GM18507 (cell line): ENCODE measurements at regions not wholly inside any gene's neighbourhood (a gene's known extent, or its start where the extent isn't known, plus 50 kb on each side); places are given as distances from the start of the nearest gene placed in this dataset.
"Not testable (repeated sequence)": the region's sequence is repeated elsewhere in the genome, so short reads cannot be mapped to it uniquely, and the experiment has no call there.

ENCODE experiments used
- DNase-seq: peaks from one replicate; pipeline ENCODE4 v3.0.0; 2011; ENCODE audit warnings: low read depth; ENCODE audit not compliant: insufficient read length; ENCODE audit errors: extremely low spot score
- FAIRE-seq: peaks from 2 replicates; lab custom pipeline; 2011; peaks lifted over from hg19 to GRCh38; lab: Jason Lieb, UNC

DNA sequence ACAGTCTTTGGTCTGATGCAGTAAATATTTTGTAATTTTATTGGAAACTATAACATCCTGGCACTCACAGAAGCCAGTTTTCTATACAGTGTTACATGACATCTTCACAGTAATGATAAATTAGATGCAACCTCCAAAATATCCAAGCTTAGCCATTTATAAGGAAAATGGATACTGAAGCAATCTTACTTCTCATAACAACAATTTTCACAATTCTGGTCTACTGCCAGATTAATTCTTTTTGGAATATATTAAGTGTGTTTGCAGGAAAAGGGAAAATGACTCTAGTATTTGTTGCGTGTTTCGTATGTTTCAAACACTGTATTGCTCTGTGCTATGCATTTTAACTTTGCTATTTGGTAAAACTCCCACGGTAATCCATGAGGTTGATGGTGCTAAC lies 1870.9 kb downstream of the ARAP2 start:
- no peak for DNase-seq
- FAIRE-seq: no peak

DNA sequence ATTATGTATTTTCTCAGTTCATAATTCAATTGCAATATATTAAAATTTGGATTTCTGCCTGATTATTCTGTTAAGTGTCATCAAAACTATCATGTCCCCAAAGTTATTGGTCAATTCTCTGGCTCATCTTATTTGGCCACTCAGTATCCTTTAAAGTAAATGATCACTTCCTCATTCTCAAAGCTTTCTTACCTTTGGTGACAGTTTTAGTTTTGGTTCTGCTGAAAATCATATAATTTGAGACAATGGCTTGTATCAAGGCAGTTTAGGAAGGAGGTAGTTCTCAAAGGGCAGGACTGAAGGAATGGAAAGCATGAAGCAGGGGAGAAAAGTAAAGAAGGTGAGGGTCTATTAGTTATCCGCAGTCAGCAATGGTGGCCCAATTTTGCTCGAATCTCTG lies 1832.1 kb downstream of the ARAP2 start:
- FAIRE-seq: no peak
- no peak for DNase-seq

DNA sequence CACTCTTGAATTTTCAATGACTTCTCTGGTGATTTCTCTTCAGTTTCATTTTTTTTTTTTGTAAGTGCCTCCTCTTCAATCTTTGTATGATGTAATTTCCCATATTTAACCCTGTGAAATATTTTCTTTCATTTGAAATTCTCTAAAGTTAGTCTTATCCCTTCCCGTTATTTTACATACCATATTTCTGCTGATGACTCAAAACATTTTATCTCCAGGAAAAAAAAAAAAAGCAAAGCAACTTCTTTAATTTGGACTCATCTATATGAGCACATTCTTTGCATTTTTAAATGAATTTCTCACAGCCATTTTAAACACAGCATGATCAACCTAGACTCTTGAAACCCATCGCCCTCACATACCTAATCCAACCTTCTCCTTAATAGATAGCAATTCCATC lies 1831.4 kb downstream of the ARAP2 start:
- FAIRE-seq (no peak), DNase-seq (no peak)

DNA sequence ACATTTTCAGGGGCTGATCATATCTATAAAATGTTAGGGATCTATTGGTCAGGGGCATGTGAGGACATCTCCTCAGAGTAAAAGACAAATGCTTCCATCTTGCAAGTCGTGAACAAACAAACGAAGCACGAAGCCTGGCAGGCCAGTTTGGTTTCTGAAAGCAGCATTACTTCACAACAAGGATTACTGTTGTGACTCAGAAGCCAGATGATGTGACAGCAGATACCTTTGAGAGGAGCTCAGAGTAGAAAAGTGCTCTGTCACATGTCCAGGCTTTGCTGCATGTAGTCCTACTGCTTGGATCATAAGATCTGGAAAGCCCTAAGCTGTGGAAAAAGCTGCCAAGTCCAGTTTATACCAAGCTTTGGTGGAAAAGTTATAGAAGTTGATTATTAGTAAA lies 1827.2 kb downstream of the ARAP2 start:
- FAIRE-seq (no peak), DNase-seq (no peak)

DNA sequence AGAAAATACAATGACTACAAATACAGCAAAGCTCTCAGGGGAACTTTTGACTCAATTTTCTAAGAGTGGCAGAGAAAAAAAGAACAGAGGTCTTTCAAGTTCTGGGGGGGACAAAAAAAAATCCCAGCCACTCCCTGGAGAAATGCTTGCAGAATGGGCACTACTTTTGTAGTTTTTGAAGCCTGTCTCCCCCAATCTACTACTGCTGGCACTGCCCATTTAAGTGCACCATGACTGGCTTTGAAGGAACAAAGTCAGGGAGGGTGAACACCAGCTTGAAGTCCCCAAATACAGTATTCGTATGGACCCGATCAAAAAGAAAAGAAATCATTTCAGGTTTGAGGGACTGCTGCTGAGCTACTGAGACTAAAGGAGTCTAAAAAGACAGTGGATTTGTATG lies 1824.4 kb downstream of the ARAP2 start:
- FAIRE-seq: no peak
- DNase-seq: no peak

DNA sequence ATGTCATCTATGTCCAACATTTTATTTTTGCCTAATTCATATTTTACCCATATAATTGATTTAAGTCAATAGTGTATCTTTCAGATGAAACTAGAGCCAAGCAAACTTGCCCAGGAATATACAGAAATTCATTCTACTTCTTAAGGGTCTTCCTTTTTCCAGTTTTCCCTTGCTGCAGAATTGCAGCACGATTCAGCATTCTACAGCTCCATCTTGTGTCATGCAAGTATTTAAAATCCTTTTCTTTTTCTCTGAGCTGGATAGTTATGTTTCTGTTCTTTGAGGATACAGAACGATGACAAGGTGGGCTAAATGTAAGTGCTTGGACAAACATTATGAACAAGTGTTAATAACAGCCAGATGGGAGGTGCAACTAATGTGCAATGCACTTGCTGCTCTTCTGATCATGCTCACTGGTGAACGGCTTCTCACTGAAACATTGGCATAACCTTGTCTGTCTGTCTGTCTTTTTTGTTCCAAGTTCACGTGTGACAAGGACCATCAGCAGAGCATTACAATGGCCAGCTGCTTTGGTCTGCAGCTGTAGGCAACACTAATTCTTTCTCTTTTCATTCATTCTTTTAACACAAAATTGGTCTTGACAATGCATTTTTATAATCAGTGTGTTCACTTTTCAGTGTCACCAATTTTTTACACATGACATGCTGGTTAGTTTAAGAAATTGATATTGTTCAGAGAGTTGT lies 1821.7 kb downstream of the ARAP2 start:
- DNase-seq: no peak
- no peak for FAIRE-seq

DNA sequence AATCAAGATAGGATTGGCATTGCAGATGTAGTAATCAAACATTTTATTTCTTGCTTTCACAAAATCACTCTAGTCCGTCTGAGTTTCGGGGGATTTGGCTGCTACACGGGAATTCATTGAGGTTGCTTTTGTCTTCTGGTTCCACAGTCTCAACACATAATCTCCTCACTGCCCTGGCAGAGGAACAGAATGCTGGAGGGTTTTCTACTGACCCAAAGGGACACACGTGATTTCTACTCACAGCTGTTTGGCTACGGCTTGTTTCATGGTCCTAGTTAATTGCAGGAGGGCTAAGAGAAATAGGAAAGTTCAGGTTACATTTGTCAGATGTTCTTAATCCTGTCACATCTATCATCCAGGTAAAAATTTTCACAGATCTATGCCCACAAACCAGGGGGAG lies 1811.6 kb downstream of the ARAP2 start:
- FAIRE-seq (no peak), DNase-seq (no peak)

DNA sequence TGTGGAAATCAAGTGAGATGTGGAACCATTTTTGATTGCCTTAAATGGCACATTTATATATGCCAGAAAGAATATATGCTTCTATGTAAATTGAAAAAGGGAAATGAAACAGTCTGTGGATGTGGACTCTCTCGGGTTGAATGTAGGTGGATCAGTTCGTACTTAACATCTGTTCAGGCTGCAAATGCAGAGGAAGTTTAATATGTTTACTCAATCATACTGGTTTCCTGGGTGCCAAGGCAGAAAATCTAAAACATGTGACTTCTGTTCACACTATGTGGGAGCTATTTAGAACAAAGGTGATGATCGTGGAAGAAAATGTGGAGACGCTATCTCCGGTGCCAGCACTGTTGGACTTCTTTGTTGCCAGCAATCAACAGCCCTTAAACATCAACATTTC lies 1809.9 kb downstream of the ARAP2 start:
- DNase-seq: not testable (repeated sequence)

DNA sequence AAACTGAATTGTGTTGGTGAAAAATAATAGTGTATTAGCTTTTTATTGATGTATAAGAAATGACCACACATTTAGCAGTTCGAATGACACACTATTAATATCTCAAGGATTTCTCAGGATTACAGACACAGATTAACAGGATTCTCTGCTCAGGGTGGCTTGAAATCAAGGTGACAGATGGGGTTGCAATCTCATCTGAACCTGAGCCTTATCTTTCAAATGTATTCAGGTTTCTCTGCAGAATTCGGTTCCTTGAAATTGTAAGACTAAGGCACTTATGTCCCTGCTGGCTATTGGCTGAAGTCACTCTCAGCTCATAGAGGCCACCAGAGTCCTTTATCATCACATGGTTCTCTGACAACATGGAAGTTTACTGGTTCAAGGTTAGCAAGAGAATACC lies 1780.1 kb downstream of the ARAP2 start:
- FAIRE-seq: no peak
- DNase-seq: no peak

More for the DNA sequence above, 1809.9 kb downstream of the ARAP2 start:
- FAIRE-seq: not testable (repeated sequence)

DNA sequence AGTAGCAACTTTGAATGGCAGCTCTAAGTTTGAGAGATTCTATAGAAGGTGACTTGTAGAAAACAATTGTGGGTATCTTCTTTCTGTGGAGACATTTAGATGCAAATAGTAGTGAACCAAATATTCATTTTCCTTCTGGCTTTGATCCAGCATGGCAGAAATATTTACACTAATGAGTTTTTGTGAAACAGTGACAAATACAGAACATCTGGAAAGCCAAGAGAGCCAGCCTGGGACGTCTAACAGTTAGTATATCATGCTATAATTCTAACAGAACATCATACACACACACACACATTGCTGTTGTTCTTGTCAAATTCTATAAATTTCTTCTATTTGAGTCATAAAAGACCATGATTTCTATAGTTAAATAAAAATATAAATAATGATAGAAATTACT lies 1777.9 kb downstream of the ARAP2 start:
- DNase-seq (no peak), FAIRE-seq (no peak)

DNA sequence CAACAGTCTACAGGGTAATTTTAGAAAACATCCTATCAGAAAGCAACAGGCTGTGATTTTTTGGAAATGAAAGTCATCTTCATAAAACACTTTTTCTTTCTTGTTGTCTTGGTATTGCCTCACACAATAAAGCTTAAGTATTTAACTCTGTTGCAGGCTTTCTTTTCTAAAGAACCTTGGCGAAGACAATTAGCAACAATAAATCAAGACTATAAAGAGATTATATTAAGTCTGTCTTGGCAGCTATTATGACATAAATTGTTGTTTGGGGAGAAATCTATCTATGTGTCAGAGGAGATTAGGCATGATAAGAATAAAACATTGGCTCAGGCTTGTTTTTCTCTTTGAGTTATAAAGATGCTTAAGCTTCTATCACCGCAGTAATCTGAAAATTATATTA lies 1774.8 kb downstream of the ARAP2 start:
- DNase-seq: no peak
- no peak for FAIRE-seq

DNA sequence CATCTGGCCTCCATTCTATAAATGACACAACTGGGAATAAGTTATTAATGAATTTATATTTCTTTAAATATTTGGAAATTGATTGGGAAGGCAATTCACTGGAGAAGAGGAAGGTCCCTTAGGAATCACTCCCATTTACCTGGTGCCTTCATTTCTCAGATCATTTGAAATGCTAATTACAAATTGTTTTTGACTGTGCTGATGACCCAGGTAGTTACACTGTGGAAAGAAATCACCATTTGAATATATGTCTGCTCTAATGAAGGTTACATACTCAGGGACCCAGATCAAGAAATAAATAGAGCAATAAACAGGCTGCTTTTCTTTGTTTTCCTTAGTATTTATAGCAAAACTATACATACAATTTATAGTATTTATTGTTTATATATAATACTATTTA lies 1759.1 kb downstream of the ARAP2 start:
- no peak for FAIRE-seq
- DNase-seq: no peak

DNA sequence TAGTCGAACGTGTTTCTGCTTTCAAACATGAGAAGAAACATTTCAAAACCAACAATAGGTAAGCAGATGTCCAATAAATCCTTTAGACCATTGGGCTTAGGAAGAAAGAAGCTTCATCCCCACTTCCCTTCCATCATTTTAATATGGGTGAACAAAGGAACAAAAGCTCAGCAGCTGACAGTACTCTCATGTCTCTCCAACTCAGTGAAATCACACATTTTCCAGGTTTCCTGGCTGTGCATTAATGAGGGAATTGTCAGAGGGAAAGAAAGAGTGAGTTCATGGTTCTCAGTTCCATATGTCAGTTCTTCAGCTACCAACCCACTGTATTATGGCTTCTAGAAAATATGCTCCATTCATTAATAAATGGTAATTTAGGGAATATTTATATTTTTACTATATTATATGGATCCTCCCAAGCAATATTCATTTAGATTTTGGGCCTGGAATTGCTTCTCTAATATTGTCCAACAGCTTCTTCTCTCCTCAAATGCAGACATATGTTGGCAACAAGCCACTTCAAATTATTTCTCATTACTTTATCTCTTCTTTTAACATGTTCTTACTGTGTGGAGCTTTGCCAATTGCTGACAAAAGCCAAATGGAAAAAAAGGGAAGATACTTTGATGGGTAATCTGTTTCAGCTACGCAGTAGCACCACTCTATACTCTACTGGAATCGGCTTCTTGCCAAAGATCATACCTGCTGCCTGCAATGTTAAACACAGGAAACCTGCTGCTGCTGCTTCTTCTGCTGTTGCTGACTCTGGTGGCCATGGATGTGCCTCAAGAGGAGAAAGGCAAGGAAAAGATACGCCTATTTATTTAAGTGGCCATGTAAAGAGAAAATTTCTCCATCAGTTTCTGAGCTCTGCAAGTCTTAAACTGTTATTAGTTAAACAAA lies 1757.6 kb downstream of the ARAP2 start:
- DNase-seq: no peak
- FAIRE-seq: no peak

DNA sequence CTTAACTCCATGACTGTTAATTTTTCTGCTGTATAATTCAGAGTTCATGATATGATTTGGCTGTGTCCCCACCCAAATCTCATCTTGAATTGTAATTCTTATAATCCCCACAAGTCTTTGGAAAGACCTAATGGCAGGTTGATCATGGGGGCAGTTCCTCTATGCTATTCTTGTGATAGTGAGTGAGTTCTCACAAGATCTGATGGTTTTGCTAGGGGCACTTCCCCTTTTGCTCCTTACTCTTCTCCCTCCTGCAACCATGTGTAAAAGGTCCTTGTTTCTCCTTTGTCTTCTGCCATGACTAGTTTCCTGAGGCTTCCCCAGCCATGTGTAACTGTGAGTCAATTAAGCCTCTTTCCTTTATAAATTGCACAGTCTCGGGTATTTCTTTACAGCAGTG lies 1751.9 kb downstream of the ARAP2 start:
- DNase-seq (no peak), FAIRE-seq (no peak)

DNA sequence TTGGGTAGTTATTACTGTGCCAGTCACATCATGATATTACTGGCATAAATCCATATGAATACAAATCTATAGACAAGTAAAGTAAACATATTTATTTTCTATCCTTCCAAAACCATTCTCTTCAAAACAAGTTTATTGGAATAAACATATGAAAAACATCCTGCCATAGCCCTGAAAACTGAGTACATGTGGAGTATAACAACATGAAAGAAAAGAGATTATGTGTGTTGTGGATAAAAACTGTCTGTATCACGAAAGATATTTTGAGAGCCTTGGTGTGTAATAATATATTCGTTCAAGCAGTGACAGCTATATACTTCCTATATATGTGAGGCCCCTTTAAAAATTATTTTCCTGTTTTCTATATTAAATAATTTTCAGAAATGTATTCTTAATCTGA lies 1742.2 kb downstream of the ARAP2 start:
- no peak for FAIRE-seq

DNA sequence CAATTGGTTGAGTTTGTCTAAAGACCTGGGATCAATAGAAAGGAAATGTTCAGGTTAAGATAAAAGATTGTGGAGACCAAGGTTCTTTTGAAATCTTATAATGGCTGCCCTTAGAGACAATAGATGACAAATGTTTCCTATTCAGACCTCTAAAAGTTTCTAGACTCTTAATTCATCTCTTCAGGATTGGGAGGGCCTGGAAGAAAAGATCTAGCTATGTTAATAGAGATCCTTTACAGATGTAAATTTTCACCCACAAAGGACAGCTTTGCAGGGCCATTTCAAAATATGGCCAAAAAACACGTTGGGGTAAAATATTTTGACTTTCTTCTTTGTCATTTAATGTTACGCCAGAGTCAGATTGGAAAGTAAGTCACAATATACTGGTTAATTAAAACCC lies 1739.6 kb downstream of the ARAP2 start:
- not testable (repeated sequence) for FAIRE-seq, DNase-seq

More for the DNA sequence above, 1742.2 kb downstream of the ARAP2 start:
- no peak for DNase-seq

DNA sequence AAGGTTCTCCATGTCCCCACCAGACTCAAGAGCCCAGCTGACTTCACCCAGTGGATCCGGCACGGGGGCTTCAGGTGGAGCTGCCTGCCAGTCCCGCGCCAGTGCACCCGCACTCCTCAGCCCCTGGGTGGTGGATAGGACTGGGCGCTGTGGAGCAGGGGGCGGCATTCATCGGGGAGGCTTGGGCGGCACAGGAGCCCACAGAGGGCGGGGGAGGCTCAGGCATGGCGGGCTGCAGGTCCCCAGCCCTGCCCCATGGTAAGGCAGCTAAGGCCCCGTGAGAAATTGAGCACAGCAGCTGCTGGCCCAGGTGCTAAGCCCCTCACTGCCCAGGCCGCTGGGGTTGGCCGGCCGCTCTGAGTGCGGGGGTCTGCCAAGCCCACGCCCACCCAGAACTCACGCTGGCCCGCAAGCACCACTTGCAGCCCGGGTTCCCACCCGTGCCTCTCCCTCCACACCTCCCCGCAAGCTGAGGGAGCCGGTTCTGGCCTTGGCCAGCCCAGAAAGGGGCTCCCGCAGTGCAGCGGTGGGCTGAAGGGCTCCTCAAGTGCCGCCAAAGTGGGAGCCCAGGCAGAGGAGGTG lies 1737.7 kb downstream of the ARAP2 start:
- not testable (repeated sequence) for DNase-seq, FAIRE-seq

DNA sequence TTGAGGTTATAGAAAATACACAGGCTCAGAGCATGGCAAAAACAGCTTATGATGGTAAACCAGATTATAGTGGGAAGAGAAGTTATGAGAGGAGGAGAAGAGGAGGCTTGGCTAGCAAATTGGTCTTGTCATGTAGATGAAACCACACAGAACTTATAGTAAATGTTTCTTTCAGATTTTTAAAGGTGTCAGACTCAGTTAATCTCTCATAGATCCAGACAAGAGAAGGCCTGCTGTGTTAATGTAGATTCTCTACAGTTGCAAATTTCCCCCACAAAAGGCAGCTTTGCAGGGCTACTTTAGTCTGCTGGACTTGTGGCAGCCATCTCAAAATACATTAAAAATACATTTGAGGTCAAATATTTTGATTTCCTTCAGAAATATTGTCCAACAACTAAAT lies 1731.7 kb downstream of the ARAP2 start:
- FAIRE-seq (no peak), DNase-seq (no peak)

DNA sequence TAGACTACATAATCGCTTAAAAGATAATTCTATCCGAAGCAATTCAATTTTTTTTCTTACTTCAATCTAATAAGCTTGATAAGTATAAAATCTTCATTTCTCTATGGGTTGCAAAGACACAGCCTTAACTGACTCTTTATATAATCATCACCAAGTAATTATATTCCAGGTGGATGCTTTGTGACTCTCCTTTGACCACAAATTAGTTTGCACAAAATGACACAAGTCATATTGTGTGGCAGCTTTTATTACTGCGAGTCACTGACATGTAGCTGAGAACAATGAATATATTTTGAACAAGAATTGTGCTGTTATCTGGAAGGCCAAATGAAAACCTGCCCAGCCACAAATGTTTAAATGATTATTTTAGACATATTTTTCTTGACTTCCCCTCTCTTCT lies 1727.8 kb downstream of the ARAP2 start:
- FAIRE-seq (no peak), DNase-seq (no peak)

DNA sequence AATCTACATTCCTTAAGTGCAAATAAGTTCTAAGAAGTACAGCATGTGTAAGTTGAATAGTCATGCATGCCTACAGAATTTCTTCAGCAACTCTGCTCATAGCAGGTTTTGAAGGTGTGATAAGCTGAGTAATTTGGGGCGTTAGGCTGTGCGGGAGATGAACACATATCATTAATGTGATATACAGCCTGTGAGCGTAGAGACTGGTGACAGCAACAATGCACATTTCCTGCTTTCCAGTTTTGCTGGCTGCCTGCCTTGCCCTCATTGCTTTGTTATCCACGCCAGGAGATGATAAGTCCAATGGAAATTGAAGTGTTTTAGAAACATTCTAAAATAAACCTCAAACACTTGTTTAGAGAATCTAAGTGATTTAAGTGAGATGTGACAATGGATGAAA lies 1709.4 kb downstream of the ARAP2 start:
- no peak for DNase-seq

DNA sequence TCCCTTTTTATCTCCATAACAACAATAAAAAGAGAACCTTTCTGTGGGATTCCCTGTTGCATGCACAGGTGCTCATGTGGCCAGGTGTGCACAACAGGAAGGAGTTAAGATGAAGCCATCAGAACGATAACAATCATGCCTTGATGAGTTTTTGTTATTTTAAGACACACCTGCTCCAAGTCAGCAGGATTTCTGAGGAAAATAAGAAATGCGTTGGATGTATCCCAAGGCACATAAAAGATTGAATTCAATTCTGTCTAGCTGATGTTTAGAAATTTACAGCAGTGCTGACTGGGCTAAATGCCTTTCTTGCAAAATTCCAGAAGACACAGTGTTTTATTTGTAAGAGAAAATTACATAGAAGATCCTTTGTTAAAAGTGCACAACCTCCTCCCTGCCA lies 1678.2 kb downstream of the ARAP2 start:
- FAIRE-seq (no peak), DNase-seq (no peak)

More for the DNA sequence above, 1709.4 kb downstream of the ARAP2 start:
- FAIRE-seq: no peak
